ENCODE measurements at regions not wholly inside any gene's neighbourhood (a gene's known extent, or its start where the extent isn't known, plus 50 kb on each side); places are given as distances from the start of the nearest gene placed in this dataset.

DNA sequence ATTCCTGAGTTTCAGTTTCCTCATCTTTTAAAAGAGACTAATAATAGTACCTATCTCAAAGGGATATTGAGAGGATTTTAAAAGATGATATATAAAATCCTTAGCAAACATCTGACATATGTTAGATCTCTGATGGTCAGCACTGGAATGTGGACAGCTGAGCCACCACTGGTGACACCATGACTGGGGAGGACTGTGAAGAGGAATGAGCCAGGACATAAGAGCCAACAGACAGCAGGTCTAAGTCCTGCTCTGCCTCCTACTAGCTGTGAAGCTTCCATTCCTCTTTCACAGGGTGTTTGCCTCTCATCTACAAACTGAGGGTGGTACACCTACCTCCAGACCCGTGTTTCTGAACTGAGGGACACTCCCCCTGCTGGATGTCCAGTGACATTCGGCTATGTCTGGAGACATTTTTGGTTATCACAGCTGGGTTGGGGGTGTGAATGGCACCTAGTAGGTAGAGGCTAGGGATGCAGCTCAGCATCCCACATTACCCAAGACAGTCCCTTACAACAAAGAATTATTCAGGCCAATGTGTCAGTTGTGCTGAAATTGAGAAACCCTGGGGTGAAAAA lies 109.1 kb upstream of the OLIG2 start:
- Histone ChIP-seq H3K36me3 (no peaks in the 10 kb centered on the region), H3K27me3 (replicated peaks in 1 of 7) (peaks cover 0 to 5% (median 0%) of the 10 kb centered on the region in 7 donors), H3K4me3 (no peak overlapping the region), H3K9me3 (peaks cover 0 to 8% (median 0%) of the 10 kb centered on the region in 8 donors), H3K27ac (no peak overlapping the region), H3K4me1 (peaks cover 3 to 34% (median 11%) of the 10 kb centered on the region in 6 donors)
- 41 to 69% (median 59%) methylated on average over 2 of the region's 2 CpGs for WGBS, 5 donors
- intact Hi-C loops (cut with DNase I; ENCODE audit: low total_unique reads) = no loop called here
- no peak for DNase-seq
- TF ChIP-seq POLR2AphosphoS5 (IDR thresholded peaks at IDR 0.05) = no peak
- TF ChIP-seq POLR2A (IDR thresholded peaks at IDR 0.05) = no peak
- no peak for TF ChIP-seq CTCF (IDR thresholded peaks at IDR 0.05 in 8 of 11, conservative IDR thresholded peaks at IDR 0.05 in 3 of 11)

GRCh38 chr21:32917362-32918135 lies 108.2 kb upstream of the OLIG2 start:
- Histone ChIP-seq H3K9me3 (peaks cover 0 to 8% (median 0%) of the 10 kb centered on the region in 8 donors), H3K4me1 (peaks cover 3 to 34% (median 11%) of the 10 kb centered on the region in 6 donors), H3K27me3 (replicated peaks in 1 of 7) (peaks cover 0 to 5% (median 0%) of the 10 kb centered on the region in 7 donors), H3K4me3 (no peak overlapping the region), H3K27ac (no peak overlapping the region), H3K36me3 (no peaks in the 10 kb centered on the region)
- DNase-seq = no peak
- WGBS, 5 donors = 57 to 79% (median 72%) methylated on average over 10 of the region's 10 CpGs
- no peak for TF ChIP-seq CTCF (IDR thresholded peaks at IDR 0.05 in 8 of 11, conservative IDR thresholded peaks at IDR 0.05 in 3 of 11)
- no peak for TF ChIP-seq POLR2A (IDR thresholded peaks at IDR 0.05)
- no peak for TF ChIP-seq POLR2AphosphoS5 (IDR thresholded peaks at IDR 0.05)
- intact Hi-C loops (cut with DNase I; ENCODE audit: low total_unique reads) = no loop called here

DNA sequence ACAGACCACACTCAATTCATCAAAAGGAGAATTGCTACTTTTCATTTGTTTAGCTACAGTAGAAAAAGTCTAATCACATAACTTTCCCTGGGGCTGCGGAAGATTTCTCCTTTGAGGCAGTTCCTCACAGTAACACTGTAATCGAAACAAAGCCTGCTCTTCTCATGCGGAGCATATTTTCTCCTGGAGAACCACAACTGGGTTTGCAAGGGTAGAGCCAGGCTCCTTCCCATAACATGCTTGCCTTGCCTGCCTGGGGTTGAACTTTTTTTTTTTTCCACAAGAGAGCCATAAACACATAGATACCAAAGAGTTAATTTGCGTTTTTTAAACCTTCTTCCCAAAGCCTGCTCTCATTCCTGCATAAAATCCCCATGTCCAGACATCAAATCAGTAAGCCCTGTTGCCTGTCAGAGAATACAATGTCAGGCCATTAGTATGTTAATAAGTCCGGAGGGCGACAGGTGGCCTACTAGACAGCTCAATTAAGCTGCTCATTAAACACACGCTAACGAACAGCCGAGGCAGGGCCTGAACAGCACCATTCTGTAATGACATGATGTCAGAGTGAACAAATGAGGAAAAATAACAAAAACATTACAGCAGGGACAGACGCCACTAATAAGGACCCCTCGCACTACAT lies 107.1 kb upstream of the OLIG2 start:
- Histone ChIP-seq H3K9me3 (peaks cover 0 to 8% (median 0%) of the 10 kb centered on the region in 8 donors), H3K4me1 (peaks cover 3 to 34% (median 11%) of the 10 kb centered on the region in 6 donors), H3K27me3 (replicated peaks in 1 of 7) (peaks cover 0 to 5% (median 0%) of the 10 kb centered on the region in 7 donors), H3K27ac (no peak overlapping the region), H3K36me3 (no peaks in the 10 kb centered on the region), H3K4me3 (no peak overlapping the region)
- DNase-seq = no peak
- intact Hi-C loops (cut with DNase I; ENCODE audit: low total_unique reads) = no loop called here
- 89 to 94% (median 92%) methylated on average over 11 of the region's 11 CpGs for WGBS, 5 donors
- TF ChIP-seq POLR2A (IDR thresholded peaks at IDR 0.05) (no peak), POLR2AphosphoS5 (IDR thresholded peaks at IDR 0.05) (no peak), CTCF (IDR thresholded peaks at IDR 0.05 in 8 of 11, conservative IDR thresholded peaks at IDR 0.05 in 3 of 11) (no peak)

DNA sequence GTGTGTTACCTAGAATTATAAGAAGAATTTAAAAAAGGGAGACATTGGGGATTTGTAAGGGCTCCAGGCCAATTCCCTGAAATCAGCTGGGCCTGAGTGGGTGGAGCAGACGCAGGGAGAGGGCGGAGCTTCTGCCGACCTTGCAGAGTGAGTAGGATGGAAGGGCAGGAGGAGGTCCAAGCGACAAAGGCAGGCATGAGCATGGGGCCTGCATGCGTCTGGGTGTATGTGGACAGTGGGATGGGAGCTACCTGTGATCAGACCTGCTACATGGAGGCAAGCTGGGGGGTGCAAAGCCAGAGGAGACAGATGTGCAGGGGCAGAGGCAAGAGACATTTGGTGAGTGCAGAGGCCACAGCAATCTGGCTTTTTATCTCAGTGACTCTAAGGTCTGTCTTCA lies 105.3 kb upstream of the OLIG2 start:
- intact Hi-C loops (cut with DNase I; ENCODE audit: low total_unique reads) = no loop called here
- peaks cover 0 to 19% (median 0%) of the 10 kb centered on the region in 6 donors for H3K4me1 ChIP-seq
- no peaks in the 10 kb centered on the region for H3K36me3 ChIP-seq
- 71 to 88% (median 86%) methylated on average over 5 of the region's 5 CpGs for WGBS, 5 donors
- no peak for DNase-seq
- H3K4me3 ChIP-seq = no peak overlapping the region
- H3K9me3 ChIP-seq = peaks cover 6 to 20% (median 12%) of the 10 kb centered on the region in 8 donors
- H3K27me3 ChIP-seq (replicated peaks in 1 of 7) = peaks cover 0 to 5% (median 0%) of the 10 kb centered on the region in 7 donors
- TF ChIP-seq POLR2AphosphoS5 (IDR thresholded peaks at IDR 0.05) (no peak), CTCF (IDR thresholded peaks at IDR 0.05 in 8 of 11, conservative IDR thresholded peaks at IDR 0.05 in 3 of 11) (no peak), POLR2A (IDR thresholded peaks at IDR 0.05) (no peak)
- no peak overlapping the region for H3K27ac ChIP-seq

All from spleen (tissue), 11 donors.